ENCODE measurements at regions not wholly inside any gene's neighbourhood (a gene's known extent, or its start where the extent isn't known, plus 50 kb on each side); places are given as distances from the start of the nearest gene placed in this dataset.

DNA sequence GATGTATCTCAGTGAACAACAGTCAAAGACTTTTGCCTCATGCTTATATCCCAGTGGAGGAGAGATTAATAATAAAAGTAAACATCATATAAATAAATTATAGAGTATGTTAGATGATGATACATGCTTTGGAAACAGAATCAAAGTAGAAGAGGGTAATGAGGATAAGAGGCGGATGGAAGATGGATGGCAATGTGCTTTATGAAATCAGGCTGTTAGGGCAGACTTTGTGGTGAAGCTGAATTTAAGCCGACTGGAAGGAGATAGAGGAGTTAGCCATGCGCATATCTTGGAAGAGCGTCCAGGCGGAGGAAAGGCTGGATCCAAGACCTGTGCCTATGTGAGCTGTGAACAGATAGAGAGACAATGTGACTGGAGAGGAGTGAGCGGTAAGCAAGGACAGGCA, 74.9 kb upstream of the GUCY1A1 start:
- H3K36me3 ChIP-seq = no peaks in the 10 kb centered on the region
- no peaks in the 10 kb centered on the region for H3K27me3 ChIP-seq
- peak overlapping the region; percentile 10 to 33 for H3K27ac ChIP-seq
- no peaks in the 10 kb centered on the region for H3K9me3 ChIP-seq
- peaks cover 0 to 6% of the 10 kb centered on the region in 2 donors for H3K4me1 ChIP-seq
- no peak for DNase-seq (ENCODE audit: low spot score)
- no peak overlapping the region for H3K4me3 ChIP-seq
- TF ChIP-seq, protein P1, sequence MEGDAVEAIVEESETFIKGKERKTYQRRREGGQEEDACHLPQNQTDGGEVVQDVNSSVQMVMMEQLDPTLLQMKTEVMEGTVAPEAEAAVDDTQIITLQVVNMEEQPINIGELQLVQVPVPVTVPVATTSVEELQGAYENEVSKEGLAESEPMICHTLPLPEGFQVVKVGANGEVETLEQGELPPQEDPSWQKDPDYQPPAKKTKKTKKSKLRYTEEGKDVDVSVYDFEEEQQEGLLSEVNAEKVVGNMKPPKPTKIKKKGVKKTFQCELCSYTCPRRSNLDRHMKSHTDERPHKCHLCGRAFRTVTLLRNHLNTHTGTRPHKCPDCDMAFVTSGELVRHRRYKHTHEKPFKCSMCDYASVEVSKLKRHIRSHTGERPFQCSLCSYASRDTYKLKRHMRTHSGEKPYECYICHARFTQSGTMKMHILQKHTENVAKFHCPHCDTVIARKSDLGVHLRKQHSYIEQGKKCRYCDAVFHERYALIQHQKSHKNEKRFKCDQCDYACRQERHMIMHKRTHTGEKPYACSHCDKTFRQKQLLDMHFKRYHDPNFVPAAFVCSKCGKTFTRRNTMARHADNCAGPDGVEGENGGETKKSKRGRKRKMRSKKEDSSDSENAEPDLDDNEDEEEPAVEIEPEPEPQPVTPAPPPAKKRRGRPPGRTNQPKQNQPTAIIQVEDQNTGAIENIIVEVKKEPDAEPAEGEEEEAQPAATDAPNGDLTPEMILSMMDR (IDR thresholded peaks at IDR 0.05) = no peak

DNA sequence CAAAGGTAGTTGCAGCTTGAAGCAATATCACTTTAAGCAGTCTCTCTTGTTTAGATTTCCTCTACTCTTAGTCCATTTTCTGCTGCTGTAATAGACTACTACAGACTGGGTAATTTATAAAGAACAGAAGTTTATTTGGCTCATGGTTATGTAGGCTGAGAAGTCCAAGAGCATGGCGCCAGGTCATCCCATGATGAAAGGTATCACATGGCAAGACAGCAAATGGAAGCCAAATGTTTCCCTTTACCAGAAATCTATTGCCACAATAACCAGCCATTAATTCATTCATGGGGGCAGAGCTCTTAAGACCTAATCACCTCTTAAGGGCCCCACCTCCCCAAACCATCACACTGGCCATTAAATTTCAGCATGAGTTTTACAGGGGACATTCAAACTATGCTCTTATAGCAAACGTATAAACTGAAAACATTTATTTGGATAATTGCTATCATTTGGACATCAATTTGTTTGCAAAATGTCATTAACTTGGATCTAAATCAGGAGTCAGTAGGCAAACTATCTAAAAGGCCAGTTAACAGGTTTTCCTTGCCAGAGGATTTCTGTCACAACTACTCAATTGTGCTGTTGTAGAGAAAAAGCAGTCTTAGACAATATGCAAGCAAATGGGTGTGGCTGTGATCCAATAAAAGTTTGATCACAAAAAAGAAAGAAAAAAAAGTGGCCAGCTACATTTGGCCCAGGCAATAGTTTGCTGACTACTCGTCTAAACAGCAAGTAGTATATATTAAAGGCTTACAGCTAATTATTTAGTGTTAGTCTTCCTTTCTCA, 75.7 kb upstream of the GUCY1A1 start:
- Histone ChIP-seq H3K27me3 (no peaks in the 10 kb centered on the region), H3K27ac (peak overlapping the region in 1 of 2 donors; percentile 33), H3K36me3 (no peaks in the 10 kb centered on the region), H3K4me1 (peaks cover 0 to 3% of the 10 kb centered on the region in 2 donors), H3K4me3 (no peak overlapping the region), H3K9me3 (no peaks in the 10 kb centered on the region)
- no peak for DNase-seq (ENCODE audit: low spot score)
- TF ChIP-seq, protein P1 (IDR thresholded peaks at IDR 0.05) = no peak

DNA sequence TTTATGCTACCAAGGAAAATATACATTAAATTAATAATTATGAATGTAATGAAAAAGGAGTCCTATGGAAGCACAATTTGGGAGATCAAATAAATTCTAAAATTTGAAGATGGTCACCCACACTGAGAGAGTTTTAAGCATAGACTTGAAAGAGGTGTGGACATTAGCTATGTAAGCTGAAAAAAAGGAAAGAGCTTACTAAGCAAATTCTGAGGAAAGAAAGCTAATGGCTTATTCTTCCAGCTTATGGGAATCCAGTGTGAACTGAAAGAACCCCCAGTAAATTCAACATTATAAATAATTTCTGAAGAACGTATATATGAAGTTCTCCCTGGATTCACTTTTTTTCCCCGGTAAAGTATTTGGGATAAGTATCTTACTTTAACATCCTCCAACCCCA, 78.2 kb upstream of the GUCY1A1 start:
- no peak overlapping the region for H3K27ac ChIP-seq
- TF ChIP-seq, protein P1 (IDR thresholded peaks at IDR 0.05) = no peak
- no peak overlapping the region for H3K4me3 ChIP-seq

DNA sequence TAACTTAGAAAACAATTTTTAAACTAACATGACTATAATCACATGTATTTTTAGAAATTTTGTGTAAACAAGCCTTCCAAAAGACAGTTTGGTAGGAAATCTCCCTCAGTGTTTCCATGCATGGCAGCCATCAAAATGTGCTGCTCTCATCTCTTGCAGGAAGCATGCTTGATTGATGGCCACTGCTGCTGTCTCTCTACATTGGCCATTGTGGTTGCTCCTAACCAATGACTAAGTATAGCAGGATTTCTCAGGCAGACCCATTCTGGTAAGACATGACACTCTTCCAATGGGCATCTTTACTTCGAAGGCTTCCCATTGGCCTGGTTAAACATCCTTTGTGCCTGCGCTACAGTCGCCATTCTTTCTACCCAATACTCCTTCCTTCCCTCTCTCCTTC, 78.9 kb upstream of the GUCY1A1 start:
- TF ChIP-seq, protein P1 (IDR thresholded peaks at IDR 0.05) = no peak
- no peaks in the 10 kb centered on the region for H3K27me3 ChIP-seq
- H3K27ac ChIP-seq = no peak overlapping the region
- no peak overlapping the region for H3K4me3 ChIP-seq
- H3K4me1 ChIP-seq = no peaks in the 10 kb centered on the region
- no peaks in the 10 kb centered on the region for H3K9me3 ChIP-seq
- H3K36me3 ChIP-seq = no peaks in the 10 kb centered on the region
- DNase-seq (ENCODE audit: low spot score) = no peak

More for the DNA sequence above, 78.2 kb upstream of the GUCY1A1 start:
- Histone ChIP-seq H3K9me3 (no peaks in the 10 kb centered on the region), H3K36me3 (no peaks in the 10 kb centered on the region), H3K27me3 (no peaks in the 10 kb centered on the region), H3K4me1 (no peaks in the 10 kb centered on the region)
- DNase-seq (ENCODE audit: low spot score) = no peak

GRCh38 chr4:155582971-155583437, 83.6 kb upstream of the GUCY1A1 start:
- H3K27me3 ChIP-seq = no peaks in the 10 kb centered on the region
- H3K27ac ChIP-seq = no peak overlapping the region
- H3K36me3 ChIP-seq = no peaks in the 10 kb centered on the region
- no peaks in the 10 kb centered on the region for H3K9me3 ChIP-seq
- DNase-seq (ENCODE audit: low spot score) = no peak
- H3K4me3 ChIP-seq = no peak overlapping the region
- TF ChIP-seq, protein P1 (IDR thresholded peaks at IDR 0.05) = no peak
- peaks cover 0 to 13% of the 10 kb centered on the region in 2 donors for H3K4me1 ChIP-seq
